ENCODE measurements at regions not wholly inside any gene's neighbourhood (a gene's known extent, or its start where the extent isn't known, plus 50 kb on each side); places are given as distances from the start of the nearest gene placed in this dataset.

DNA sequence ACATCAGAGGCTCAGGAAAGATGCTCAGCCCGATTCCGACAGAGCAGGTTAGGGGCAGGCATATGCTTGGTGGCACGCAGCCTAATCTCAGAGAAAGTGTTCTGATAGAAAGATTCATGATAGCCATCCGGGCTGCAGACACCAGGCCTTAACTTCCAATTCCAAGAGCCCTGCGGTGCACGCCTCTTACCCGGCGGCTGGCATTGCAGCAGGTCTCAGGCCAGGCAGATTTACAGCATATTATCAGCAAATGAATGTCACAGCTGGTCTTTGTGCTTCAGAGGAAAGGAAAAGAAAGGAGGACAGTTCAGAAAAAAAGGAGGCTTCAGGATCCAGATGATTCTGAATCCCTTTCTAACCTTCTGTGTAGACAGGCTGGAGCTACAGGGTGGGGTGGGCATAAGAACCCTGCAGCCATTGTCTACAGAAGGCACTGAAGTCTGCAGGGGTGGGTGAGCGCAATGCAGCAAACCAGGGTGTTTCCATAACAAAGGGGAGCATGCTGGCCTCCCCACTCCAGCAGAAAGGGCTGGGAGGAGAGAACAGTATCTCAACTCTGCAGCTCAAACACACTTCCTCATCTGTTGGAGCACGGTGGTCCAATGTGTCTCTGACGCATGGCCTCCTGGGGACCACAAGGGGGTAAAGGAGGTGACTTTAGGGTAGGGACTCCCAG, 277.4 kb upstream of the XYLT1 start:
- no peak for TF ChIP-seq CTCF (IDR thresholded peaks at IDR 0.05 in 4 of 5, conservative IDR thresholded peaks at IDR 0.05 in 1 of 5)
- TF ChIP-seq POLR2A (IDR thresholded peaks at IDR 0.05), result no peak
